GM21723 (cell line): ENCODE measurements at regions not wholly inside any gene's neighbourhood (a gene's known extent, or its start where the extent isn't known, plus 50 kb on each side); places are given as distances from the start of the nearest gene placed in this dataset.

ENCODE experiments used
- ATAC-seq: cut with Tn5 transposase; IDR thresholded peaks from one replicate; pipeline ENCODE4 v1.9.1; 2021; ENCODE audit warnings: mild to moderate bottlenecking, moderate library complexity; ENCODE audit not compliant: unreplicated experiment

- peak; percentile 91 for ATAC-seq
Measured at GRCh38 chr4:157978680-157979361, 194.0 kb downstream of the GASK1B start.

GRCh38 chr4:157977086-157977485 lies 195.7 kb downstream of the GASK1B start:
- ATAC-seq = no peak

DNA sequence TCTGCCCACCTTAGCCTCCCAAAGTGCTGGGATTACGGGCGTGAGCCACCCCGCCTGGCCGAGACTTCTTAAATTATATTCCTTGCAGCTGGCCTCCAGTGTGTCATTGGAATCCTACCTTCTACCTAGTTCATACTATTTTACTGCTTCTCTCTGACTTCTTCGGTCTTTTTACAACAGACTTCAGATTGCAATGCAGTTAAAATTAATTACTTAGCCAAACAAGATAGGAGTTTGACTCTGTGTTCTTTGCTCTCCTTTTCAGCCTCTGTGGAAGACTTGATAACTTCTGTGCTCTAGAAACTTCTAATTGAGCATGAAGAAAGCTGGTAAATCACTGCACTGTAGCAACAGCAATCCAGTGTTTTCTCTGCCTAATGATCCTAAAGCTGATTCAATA lies 199.5 kb downstream of the GASK1B start:
- ATAC-seq = no peak

GRCh38 chr4:157964463-157964862 lies 208.4 kb downstream of the GASK1B start:
- ATAC-seq = no peak

- ATAC-seq = no peak
Measured at GRCh38 chr4:157961229-157961990, 211.4 kb downstream of the GASK1B start.

- ATAC-seq = no peak
Measured at GRCh38 chr4:157957905-157958304, 214.9 kb downstream of the GASK1B start.

DNA sequence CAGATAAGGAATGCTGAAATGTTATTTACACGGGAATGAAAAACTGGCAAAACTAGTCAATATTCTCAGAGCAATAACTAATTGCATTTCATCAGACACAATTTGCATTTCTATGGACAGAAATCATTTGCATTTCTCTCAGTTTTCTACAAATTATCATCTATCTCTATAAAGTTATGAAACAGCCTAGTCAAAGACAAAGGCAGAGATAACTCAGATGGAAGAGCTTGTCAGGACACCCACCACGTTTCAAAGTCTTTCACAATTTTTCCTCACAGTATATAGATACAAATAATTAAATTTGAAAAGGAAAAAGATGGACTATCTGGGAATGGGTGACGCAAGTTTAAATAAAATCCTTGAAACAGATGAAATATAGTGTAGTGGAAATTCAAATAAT lies 230.8 kb downstream of the GASK1B start:
- ATAC-seq = no peak

DNA sequence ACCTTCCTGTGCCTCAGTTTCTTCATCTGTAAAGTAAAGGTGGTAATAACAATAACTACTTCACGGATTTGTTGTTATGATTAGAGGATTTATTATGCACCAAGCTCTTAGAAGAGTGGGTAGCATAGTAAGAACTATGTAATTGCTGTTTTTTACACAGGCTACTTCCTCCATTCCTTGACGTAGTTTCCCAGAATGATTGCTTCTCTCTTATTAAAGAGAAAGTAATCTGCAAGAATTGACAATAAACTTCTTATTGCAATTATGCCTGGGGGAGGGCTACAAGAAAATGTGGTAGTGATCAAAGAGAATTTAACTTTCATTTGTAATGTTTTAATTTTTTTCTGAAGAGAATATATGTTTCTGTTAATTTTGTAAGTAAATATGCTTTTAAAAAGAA lies 238.7 kb downstream of the GASK1B start:
- ATAC-seq = no peak

DNA sequence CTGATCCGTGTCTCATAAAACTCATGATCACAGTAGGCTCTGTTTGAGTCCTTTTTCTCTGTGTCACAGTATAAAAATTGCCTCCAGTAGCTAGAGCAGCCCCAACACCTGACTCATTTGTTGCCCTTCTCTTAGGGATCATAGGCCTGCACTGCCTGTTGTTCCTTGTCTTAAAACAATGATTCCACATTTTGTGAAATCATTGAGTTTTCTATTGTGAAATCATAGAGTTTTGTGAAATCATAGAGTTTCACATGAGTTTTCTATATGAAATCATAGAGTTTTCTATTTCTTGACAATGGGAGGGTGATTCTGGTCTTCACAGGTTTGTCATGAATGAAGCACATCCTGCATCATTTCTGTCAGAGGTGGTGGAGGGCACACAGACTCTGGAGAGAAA lies 239.9 kb downstream of the GASK1B start:
- no peak for ATAC-seq

GRCh38 chr4:157929486-157929885 lies 243.3 kb downstream of the GASK1B start:
- ATAC-seq = no peak

- no peak for ATAC-seq
Measured at GRCh38 chr4:157918036-157918832, 254.6 kb downstream of the GASK1B start.

GRCh38 chr4:157912212-157912611 lies 260.6 kb downstream of the GASK1B start:
- ATAC-seq = no peak

- ATAC-seq = no peak
Measured at GRCh38 chr4:157911662-157912061, 261.2 kb downstream of the GASK1B start.

DNA sequence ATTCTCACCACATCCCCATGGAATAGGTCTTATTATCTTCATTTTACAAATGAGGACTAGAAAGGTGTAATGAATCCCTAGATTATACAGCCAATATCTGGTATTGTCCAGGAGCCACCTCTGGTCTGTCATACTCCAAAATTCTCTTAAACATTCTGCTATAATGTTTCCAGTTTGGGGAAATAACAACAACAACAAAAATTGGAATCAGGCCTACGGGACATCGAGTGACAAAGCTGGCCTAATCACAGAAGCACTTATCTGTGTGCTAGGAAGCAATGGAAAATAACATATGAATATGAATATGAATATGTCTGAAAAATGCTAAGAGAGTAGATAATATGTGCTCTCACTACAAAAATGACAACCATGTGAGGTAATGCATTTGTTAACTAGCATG lies 264.1 kb downstream of the GASK1B start:
- ATAC-seq = no peak

DNA sequence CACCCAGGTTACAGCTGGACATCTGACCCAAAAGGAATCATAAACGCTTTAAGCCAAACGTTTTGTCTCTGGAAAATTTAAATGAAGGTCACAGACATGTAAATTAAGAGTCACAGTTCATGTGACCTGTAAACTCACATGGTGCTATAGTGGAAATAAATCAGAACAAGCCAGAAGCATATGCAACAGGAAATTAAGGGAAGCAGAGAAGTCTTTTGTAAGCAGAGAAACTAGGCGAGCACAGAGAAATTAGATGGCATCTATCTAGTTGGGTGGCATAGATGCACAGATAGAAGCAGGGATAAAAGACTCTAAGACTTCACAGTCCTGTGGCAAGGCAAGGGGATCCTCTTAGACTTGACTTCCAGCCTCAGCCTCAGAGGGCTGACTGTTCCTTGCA lies 264.8 kb downstream of the GASK1B start:
- no peak for ATAC-seq

GRCh38 chr4:157907226-157907946 lies 265.4 kb downstream of the GASK1B start:
- no peak for ATAC-seq

- ATAC-seq = no peak
Measured at GRCh38 chr4:157898836-157899605, 273.8 kb downstream of the GASK1B start.

DNA sequence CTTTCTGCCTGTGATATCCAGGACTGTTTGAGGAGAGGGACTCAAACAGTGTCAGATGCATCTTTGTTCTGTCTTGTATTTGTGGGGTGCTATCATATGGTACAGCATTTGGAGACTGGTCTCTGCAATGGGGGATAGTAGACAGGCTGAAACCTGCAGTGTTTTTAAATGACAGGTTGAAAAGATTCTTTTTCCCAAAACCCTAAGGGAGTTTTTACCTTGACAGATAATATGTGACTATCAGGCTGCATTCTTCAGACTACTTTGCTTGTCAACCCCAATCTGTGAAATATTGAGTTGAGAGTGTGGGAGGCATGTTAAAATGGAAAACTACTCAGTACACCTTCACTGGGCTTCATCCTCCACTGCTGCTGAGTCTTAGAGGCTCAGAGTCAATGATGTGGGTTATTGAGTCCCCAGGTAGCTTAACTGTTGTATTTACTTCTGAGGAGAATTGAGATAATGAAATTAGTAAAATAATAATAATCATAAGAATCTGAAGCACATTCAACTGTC lies 274.9 kb downstream of the GASK1B start:
- no peak for ATAC-seq

DNA sequence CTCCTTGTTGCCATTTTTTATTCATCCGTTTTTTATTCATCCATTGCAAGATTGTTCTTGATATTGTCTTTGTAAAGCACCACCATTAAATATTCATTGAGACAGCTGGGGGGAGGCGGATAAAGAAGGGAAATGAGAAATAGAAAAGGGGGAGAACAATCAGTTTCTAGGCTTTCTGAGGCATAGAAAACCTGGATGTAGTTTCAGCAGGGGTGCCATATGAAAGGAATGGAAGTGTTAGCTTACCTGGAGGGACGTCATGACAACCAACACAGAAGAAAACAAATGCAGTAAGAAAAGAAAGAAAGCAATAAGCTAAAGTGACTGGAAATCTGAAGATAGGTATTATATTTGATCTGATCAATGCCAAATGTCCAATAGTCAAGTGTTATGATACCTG lies 276.1 kb downstream of the GASK1B start:
- no peak for ATAC-seq

- no peak for ATAC-seq
Measured at GRCh38 chr4:157895205-157895604, 277.6 kb downstream of the GASK1B start.
